ENCODE measurements at regions not wholly inside any gene's neighbourhood (a gene's known extent, or its start where the extent isn't known, plus 50 kb on each side); places are given as distances from the start of the nearest gene placed in this dataset.
"Not testable (repeated sequence)": the region's sequence is repeated elsewhere in the genome, so short reads cannot be mapped to it uniquely, and the experiment has no call there.

DNA sequence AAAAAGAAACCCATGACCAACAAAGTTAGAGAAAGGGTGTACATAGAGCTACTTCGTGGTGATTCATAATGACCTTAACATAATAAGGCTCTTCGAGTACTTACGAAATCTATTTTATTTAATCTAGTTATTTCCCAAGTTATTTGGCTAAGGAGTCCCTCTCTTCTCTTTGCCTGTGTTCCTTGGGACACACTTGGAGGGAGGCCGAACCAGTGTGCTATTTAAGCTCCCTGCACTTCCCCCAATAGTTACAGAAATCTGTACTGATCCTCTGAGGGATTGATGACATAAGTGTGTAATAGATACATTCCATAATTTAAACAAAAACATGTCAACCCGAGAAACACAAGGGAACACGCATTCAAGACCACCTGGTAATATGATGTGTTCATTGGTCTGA, 351.1 kb downstream of the GATA3 start:
- Histone ChIP-seq H3K27ac (ENCODE audit: low read length) (no peak overlapping the region), H3K4me3 (ENCODE audit: low read length) (no peak overlapping the region), H3K4me1 (ENCODE audit: control insufficient read depth, insufficient read depth, low read length) (no peaks in the 10 kb centered on the region), H3K36me3 (ENCODE audit: control insufficient read depth, insufficient read depth, low read length) (no peaks in the 10 kb centered on the region), H3K27me3 (ENCODE audit: control insufficient read depth, insufficient read depth, low read length) (no peaks in the 10 kb centered on the region), H3K9me3 (replicated peaks; ENCODE audit: control insufficient read depth, low read depth, low read length) (no peaks in the 10 kb centered on the region)
- peak; percentile 77 for DNase-seq
- WGBS (ENCODE audit: insufficient coverage) = no CpG with 5 or more reads among the region's 6 CpGs

DNA sequence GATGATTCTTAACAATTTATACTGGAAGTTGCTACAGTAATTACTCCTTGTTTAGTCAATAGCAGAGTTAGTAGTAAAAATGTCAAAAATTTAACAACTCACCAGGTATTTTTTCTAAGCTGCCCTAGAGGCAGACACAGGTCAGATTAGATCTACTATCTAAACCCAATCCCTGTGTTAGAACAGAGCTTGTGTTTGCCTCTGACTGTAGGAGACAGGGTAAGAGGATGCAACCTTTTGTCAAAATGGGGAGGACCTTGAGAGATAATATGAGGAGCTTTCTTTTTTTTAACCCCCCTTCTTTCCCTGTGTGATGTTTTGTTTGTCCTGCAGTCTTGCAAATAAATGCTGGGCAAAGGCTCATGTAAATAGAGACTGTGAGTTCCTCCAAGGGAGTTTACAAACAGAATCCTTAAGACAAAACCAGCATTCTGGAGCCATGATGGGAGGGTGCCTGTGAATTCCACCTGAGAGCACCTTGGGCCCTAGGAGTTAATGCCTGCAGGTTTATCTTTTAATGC, 353.1 kb downstream of the GATA3 start:
- H3K27ac ChIP-seq (ENCODE audit: low read length) = no peak overlapping the region
- H3K4me1 ChIP-seq (ENCODE audit: control insufficient read depth, insufficient read depth, low read length) = no peaks in the 10 kb centered on the region
- no peaks in the 10 kb centered on the region for H3K9me3 ChIP-seq (replicated peaks; ENCODE audit: control insufficient read depth, low read depth, low read length)
- no peak overlapping the region for H3K4me3 ChIP-seq (ENCODE audit: low read length)
- no peaks in the 10 kb centered on the region for H3K36me3 ChIP-seq (ENCODE audit: control insufficient read depth, insufficient read depth, low read length)
- no peaks in the 10 kb centered on the region for H3K27me3 ChIP-seq (ENCODE audit: control insufficient read depth, insufficient read depth, low read length)
- no peak for DNase-seq

DNA sequence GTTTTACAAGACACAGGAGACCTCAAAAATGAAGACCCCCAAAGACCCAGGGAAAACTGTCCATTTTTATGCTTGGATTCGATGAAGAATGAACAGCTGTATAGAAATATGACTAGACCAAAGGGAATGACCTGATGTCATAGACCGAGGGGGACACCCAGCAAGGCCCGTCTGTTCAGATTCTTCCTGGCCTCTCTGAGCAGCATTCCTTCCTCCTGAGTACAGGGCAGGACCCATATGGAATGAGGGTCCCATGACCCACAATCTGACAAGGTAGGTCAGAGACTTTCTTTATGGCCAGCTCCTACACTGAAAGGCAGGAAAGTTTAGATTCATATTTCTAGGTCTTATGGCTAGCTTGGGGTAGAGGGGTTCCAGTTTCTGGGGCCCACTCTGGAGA, 356.0 kb downstream of the GATA3 start:
- no peaks in the 10 kb centered on the region for H3K4me1 ChIP-seq (ENCODE audit: control insufficient read depth, insufficient read depth, low read length)
- H3K36me3 ChIP-seq (ENCODE audit: control insufficient read depth, insufficient read depth, low read length) = no peaks in the 10 kb centered on the region
- no CpG with 5 or more reads among the region's 3 CpGs for WGBS (ENCODE audit: insufficient coverage)
- DNase-seq = no peak
- no peak overlapping the region for H3K4me3 ChIP-seq (ENCODE audit: low read length)
- no peak overlapping the region for H3K27ac ChIP-seq (ENCODE audit: low read length)
- no peaks in the 10 kb centered on the region for H3K9me3 ChIP-seq (replicated peaks; ENCODE audit: control insufficient read depth, low read depth, low read length)
- H3K27me3 ChIP-seq (ENCODE audit: control insufficient read depth, insufficient read depth, low read length) = no peaks in the 10 kb centered on the region

DNA sequence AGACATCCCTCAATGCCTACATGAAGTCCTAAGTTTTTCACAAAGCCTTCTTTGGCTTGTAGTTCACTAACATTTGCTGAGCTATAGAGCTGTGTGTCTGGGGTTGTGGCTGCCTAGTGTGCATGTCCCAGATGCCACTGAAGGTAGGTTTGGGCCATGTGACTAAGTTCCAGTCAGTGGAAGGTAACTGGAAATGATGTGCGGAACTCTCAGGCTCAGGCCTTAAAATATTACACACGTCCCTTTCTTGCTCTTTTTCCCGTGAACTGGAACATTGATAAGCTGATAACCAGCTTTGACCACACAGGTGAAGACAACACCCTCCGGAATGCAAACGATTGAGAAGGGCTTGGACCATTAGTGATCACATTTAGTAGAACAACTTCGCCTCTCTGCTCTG, 358.1 kb downstream of the GATA3 start:
- no peaks in the 10 kb centered on the region for H3K27me3 ChIP-seq (ENCODE audit: control insufficient read depth, insufficient read depth, low read length)
- H3K4me1 ChIP-seq (ENCODE audit: control insufficient read depth, insufficient read depth, low read length) = no peaks in the 10 kb centered on the region
- H3K4me3 ChIP-seq (ENCODE audit: low read length) = no peak overlapping the region
- no peaks in the 10 kb centered on the region for H3K9me3 ChIP-seq (replicated peaks; ENCODE audit: control insufficient read depth, low read depth, low read length)
- H3K27ac ChIP-seq (ENCODE audit: low read length) = no peak overlapping the region
- no peaks in the 10 kb centered on the region for H3K36me3 ChIP-seq (ENCODE audit: control insufficient read depth, insufficient read depth, low read length)
- DNase-seq = no peak
- WGBS (ENCODE audit: insufficient coverage) = 82% methylated on average over 3 of the region's 6 CpGs

DNA sequence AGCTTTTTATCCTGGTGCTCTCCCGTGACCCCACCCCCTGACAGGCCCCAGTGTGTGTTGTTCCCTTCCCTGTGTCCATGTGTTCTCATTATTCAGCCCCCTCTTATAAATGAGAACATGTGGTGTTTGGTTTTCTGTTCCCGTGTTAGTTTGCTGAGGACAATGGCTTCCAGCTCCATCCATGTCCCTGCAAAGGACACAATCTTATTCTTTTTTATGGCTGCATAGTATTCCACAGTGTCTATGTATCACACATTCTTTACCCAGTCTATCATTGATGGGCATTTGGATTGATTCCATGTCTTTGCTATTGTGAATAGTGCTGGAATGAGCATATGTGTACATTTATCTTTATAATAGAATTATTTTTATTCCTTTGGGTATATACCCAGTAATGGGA, 360.5 kb downstream of the GATA3 start:
- not testable (repeated sequence) for H3K36me3 ChIP-seq (ENCODE audit: control insufficient read depth, insufficient read depth, low read length); H3K27ac ChIP-seq (ENCODE audit: low read length); H3K27me3 ChIP-seq (ENCODE audit: control insufficient read depth, insufficient read depth, low read length); H3K4me3 ChIP-seq (ENCODE audit: low read length); H3K9me3 ChIP-seq (replicated peaks; ENCODE audit: control insufficient read depth, low read depth, low read length); H3K4me1 ChIP-seq (ENCODE audit: control insufficient read depth, insufficient read depth, low read length); DNase-seq
- no CpG with 5 or more reads among the region's 2 CpGs for WGBS (ENCODE audit: insufficient coverage)

DNA sequence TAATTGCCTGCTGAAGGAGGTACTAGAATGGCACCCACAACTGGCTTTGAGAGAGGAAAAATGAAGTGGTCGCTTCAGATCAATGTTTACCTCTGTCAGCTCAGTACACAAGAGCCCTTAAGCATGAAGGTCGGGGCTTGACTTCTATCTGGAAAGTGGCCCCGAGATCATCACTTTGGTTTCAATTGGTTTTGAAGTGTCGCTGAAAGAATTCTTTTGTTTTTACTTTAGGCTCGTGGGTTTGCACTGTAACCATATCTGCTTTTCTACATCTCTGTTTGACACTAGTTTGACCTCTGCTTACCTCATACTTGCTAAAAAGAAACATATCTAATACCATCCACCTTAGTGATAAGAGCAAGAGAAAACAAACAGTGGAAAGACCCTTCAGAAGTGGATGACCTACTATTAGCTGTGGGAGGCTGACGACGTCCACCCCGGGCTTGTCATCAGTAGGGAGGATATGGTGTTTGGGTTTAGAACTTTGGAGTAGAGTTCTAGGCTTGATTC, 361.8 kb downstream of the GATA3 start:
- no peak overlapping the region for H3K4me3 ChIP-seq (ENCODE audit: low read length)
- H3K36me3 ChIP-seq (ENCODE audit: control insufficient read depth, insufficient read depth, low read length) = no peaks in the 10 kb centered on the region
- WGBS (ENCODE audit: insufficient coverage) = 38% methylated on average over 3 of the region's 8 CpGs
- no peak for DNase-seq
- no peaks in the 10 kb centered on the region for H3K9me3 ChIP-seq (replicated peaks; ENCODE audit: control insufficient read depth, low read depth, low read length)
- H3K27me3 ChIP-seq (ENCODE audit: control insufficient read depth, insufficient read depth, low read length) = no peaks in the 10 kb centered on the region
- H3K27ac ChIP-seq (ENCODE audit: low read length) = no peak overlapping the region
- no peaks in the 10 kb centered on the region for H3K4me1 ChIP-seq (ENCODE audit: control insufficient read depth, insufficient read depth, low read length)

DNA sequence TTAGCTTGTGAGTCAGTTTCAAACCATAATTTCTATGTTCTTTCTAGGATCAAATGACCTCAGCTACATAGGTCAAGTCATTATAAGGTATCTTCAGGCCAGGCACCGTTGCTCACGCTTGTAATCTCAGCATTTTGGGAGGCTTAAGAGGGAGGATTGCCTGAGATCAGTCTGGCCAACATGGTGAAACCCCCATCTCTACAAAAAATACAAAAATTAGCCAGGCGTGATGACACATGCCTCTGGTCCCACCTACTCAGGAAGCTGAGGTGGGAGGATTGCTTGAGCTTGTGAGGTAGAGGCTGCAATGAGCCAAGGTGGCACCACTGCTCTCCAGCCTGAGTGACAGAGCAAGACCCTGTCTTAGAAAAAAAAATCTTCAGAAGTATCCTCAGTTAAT, 362.3 kb downstream of the GATA3 start:
- Histone ChIP-seq H3K27me3 (ENCODE audit: control insufficient read depth, insufficient read depth, low read length) (no peaks in the 10 kb centered on the region), H3K9me3 (replicated peaks; ENCODE audit: control insufficient read depth, low read depth, low read length) (no peaks in the 10 kb centered on the region), H3K4me3 (ENCODE audit: low read length) (no peak overlapping the region), H3K36me3 (ENCODE audit: control insufficient read depth, insufficient read depth, low read length) (no peaks in the 10 kb centered on the region), H3K27ac (ENCODE audit: low read length) (no peak overlapping the region), H3K4me1 (ENCODE audit: control insufficient read depth, insufficient read depth, low read length) (no peaks in the 10 kb centered on the region)
- WGBS (ENCODE audit: insufficient coverage) = no CpG with 5 or more reads among the region's 3 CpGs
- no peak for DNase-seq

DNA sequence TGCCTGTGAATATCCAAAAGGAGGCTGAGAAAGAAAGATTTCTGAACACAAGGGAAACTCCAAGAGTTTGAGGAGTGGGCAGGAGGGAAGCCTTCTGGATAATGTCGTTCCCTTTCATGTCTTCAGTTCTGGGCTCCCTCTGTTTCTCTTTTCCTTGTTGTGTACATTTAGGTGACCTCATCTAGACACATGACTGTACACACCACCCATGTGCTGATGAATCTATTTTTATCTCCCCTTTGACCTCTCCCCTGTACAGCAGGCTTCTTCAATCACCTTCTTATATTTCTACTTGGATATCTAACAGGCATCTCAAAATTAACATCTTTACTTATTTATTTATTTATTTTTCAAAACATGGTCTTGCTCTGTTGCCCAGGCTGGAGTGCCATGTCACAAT, 363.1 kb downstream of the GATA3 start:
- no peak for DNase-seq
- Histone ChIP-seq H3K36me3 (ENCODE audit: control insufficient read depth, insufficient read depth, low read length) (no peaks in the 10 kb centered on the region), H3K9me3 (replicated peaks; ENCODE audit: control insufficient read depth, low read depth, low read length) (no peaks in the 10 kb centered on the region), H3K4me3 (ENCODE audit: low read length) (no peak overlapping the region), H3K4me1 (ENCODE audit: control insufficient read depth, insufficient read depth, low read length) (no peaks in the 10 kb centered on the region), H3K27ac (ENCODE audit: low read length) (no peak overlapping the region), H3K27me3 (ENCODE audit: control insufficient read depth, insufficient read depth, low read length) (no peaks in the 10 kb centered on the region)
- WGBS (ENCODE audit: insufficient coverage) = no CpG with 5 or more reads among the region's 1 CpG

DNA sequence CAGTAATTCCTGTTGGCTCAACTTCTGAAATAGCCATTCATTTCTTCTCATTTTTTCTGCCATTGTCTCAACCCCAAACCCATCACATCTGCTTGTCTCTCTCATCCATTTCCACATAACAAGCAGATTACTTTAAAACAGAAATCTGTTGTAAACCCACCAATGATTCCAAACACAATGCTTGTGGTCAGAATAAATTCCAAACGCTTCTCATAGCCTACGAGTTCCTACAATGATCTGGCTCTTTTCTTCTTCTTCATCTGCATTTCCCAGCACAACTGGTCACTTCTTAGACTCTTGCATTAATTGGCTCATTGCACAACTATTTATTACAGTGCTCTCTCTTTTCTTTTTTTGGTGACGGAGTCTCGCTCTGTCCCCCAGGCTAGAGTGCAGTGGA, 364.1 kb downstream of the GATA3 start:
- Histone ChIP-seq H3K4me1 (ENCODE audit: control insufficient read depth, insufficient read depth, low read length) (no peaks in the 10 kb centered on the region), H3K27me3 (ENCODE audit: control insufficient read depth, insufficient read depth, low read length) (no peaks in the 10 kb centered on the region), H3K9me3 (replicated peaks; ENCODE audit: control insufficient read depth, low read depth, low read length) (no peaks in the 10 kb centered on the region), H3K36me3 (ENCODE audit: control insufficient read depth, insufficient read depth, low read length) (no peaks in the 10 kb centered on the region), H3K4me3 (ENCODE audit: low read length) (no peak overlapping the region), H3K27ac (ENCODE audit: low read length) (no peak overlapping the region)
- no peak for DNase-seq
- WGBS (ENCODE audit: insufficient coverage) = 74% methylated on average over 4 of the region's 4 CpGs

DNA sequence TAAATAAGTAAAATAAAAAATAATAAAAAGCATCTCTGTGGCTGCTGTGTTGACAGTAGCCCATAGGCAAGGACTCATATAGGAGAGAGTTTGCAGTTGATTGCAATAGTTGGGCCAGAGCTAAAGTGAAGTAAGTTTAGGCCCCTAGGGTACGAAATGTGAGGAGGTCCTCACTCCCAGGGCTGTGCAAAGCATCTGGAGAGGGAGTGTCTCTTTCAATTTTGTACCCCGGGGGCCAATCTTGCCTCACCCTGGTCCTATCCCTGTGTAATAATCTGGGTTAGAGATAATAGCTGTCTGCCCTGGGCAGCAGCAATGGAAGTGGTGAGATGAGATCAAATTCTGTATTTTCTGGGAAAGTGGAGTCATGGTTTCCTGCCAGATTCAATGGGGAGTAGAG, 365.7 kb downstream of the GATA3 start:
- no CpG with 5 or more reads among the region's 2 CpGs for WGBS (ENCODE audit: insufficient coverage)

DNA sequence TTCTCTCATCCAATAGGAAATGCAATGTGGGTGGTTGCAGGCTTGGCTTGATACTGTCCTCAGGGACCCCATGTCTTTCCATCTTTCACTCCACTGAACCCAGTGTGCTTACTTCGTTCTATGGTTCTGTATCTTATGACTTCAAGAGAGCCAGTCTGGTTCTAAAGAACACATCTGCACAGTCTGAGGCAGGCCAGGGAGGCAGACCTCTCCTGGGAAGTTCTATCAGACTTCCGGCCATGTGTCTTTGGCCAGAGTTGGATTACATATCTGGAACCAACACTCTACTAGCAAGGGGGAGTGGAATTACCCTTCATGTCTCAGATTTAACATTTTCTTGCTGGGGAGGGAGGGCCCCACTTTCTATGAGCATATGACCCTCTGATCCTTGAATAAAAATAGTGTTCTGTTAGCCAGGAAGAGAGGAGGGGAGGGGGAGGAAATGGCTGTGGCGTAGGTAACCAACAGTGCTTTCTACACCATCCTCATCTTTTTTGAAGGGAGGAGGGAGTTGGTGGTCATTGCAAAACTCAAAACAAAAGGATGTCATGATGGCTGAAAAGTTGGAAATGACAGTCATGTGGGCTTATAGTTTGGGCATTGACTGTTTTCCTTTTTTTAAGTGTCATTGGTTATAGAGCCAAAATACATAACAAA, 370.2 kb downstream of the GATA3 start:
- 27% methylated on average over 1 of the region's 3 CpGs for WGBS (ENCODE audit: insufficient coverage)
- Histone ChIP-seq H3K27ac (ENCODE audit: low read length) (no peak overlapping the region), H3K27me3 (ENCODE audit: control insufficient read depth, insufficient read depth, low read length) (no peaks in the 10 kb centered on the region)

More for the DNA sequence above, 365.7 kb downstream of the GATA3 start:
- Histone ChIP-seq H3K27me3 (ENCODE audit: control insufficient read depth, insufficient read depth, low read length) (no peaks in the 10 kb centered on the region), H3K4me1 (ENCODE audit: control insufficient read depth, insufficient read depth, low read length) (no peaks in the 10 kb centered on the region), H3K36me3 (ENCODE audit: control insufficient read depth, insufficient read depth, low read length) (no peaks in the 10 kb centered on the region), H3K27ac (ENCODE audit: low read length) (no peak overlapping the region), H3K9me3 (replicated peaks; ENCODE audit: control insufficient read depth, low read depth, low read length) (no peaks in the 10 kb centered on the region), H3K4me3 (ENCODE audit: low read length) (no peak overlapping the region)
- DNase-seq = no peak

More for the DNA sequence above, 370.2 kb downstream of the GATA3 start:
- no peak overlapping the region for H3K4me3 ChIP-seq (ENCODE audit: low read length)
- H3K9me3 ChIP-seq (replicated peaks; ENCODE audit: control insufficient read depth, low read depth, low read length) = no peaks in the 10 kb centered on the region
- DNase-seq = no peak
- no peaks in the 10 kb centered on the region for H3K4me1 ChIP-seq (ENCODE audit: control insufficient read depth, insufficient read depth, low read length)
- H3K36me3 ChIP-seq (ENCODE audit: control insufficient read depth, insufficient read depth, low read length) = no peaks in the 10 kb centered on the region
